Kidney epithelial cell (primary cell): ENCODE measurements at regions not wholly inside any gene's neighbourhood (a gene's known extent, or its start where the extent isn't known, plus 50 kb on each side); places are given as distances from the start of the nearest gene placed in this dataset.

ENCODE experiments used
- DNase-seq: peaks from one replicate; pipeline ENCODE4 v3.0.0-alpha.2; 2010; ENCODE audit warnings: low read depth
- H3K27me3 ChIP-seq: 2 replicates; pipeline ENCODE4 v1.6.0; 2011; ENCODE audit warnings: low read length; ENCODE audit not compliant: control insufficient read depth, insufficient read depth
- H3K36me3 ChIP-seq: 2 replicates; pipeline ENCODE4 v1.5.1; 2011; ENCODE audit warnings: low read length; ENCODE audit not compliant: control insufficient read depth, insufficient read depth
- H3K4me3 ChIP-seq: 2 replicates; pipeline ENCODE4 v1.5.1; 2011; ENCODE audit warnings: low read depth, mild to moderate bottlenecking, control low read depth, low read length
- TF ChIP-seq, protein P1 (sequence below): IDR thresholded peaks from 2 replicates; pipeline ENCODE4 v1.5.1; 2011; ENCODE audit warnings: mild to moderate bottlenecking, moderate library complexity, low read length, control low read depth, inconsistent platforms; ENCODE audit not compliant: insufficient read depth, poor library complexity, severe bottlenecking

DNA sequence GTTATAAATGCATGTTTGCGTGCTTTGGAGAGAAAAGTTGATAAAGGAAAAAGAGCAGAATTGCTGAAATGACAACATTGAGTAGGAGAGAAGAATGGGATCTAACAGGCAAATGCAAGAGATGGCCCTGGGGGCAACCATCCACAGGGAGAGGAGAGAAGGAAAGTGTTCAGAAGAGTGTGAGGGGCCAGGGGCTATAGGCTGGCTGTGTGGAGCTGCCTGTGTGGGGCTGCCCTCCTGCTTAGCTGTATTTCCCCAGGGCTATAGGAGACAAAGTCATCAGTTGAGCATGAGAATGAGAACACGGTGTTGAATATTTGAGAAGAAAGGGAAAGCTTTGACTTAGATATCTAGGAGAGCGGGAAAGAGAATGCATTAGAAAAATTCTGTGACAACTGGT lies 572.0 kb downstream of the SOX11 start:
- no peaks in the 10 kb centered on the region for H3K27me3 ChIP-seq
- no peaks in the 10 kb centered on the region for H3K36me3 ChIP-seq
- TF ChIP-seq, protein P1, sequence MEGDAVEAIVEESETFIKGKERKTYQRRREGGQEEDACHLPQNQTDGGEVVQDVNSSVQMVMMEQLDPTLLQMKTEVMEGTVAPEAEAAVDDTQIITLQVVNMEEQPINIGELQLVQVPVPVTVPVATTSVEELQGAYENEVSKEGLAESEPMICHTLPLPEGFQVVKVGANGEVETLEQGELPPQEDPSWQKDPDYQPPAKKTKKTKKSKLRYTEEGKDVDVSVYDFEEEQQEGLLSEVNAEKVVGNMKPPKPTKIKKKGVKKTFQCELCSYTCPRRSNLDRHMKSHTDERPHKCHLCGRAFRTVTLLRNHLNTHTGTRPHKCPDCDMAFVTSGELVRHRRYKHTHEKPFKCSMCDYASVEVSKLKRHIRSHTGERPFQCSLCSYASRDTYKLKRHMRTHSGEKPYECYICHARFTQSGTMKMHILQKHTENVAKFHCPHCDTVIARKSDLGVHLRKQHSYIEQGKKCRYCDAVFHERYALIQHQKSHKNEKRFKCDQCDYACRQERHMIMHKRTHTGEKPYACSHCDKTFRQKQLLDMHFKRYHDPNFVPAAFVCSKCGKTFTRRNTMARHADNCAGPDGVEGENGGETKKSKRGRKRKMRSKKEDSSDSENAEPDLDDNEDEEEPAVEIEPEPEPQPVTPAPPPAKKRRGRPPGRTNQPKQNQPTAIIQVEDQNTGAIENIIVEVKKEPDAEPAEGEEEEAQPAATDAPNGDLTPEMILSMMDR: no peak
- no peak for DNase-seq
- H3K4me3 ChIP-seq: no peak overlapping the region

DNA sequence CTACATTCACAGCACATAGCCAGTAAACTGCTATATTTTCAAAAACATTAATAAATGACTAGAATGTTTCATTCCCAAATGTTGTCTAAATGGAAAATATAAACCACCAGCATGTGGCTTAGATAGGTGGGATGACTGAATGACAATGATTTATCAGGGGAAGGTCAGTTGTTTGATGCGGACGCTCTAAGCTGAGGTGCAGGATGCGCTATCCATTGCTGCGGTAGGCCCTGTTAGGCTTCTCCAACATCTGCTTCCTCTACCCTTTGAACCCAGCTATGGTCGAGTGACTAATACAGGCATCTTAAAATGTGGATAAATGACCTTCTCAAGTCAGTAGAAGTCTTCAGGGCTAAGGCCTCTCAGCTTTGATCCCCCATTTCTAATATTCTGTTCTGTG lies 584.2 kb downstream of the CMPK2 start:
- no peaks in the 10 kb centered on the region for H3K36me3 ChIP-seq
- H3K4me3 ChIP-seq: no peak overlapping the region
- no peak for DNase-seq
- no peaks in the 10 kb centered on the region for H3K27me3 ChIP-seq
- TF ChIP-seq, protein P1: no peak

- no peak for DNase-seq
- TF ChIP-seq, protein P1: no peak
- Histone ChIP-seq H3K36me3 (no peaks in the 10 kb centered on the region), H3K4me3 (no peak overlapping the region), H3K27me3 (no peaks in the 10 kb centered on the region)
Observed at GRCh38 chr2:6283259-6283658, 582.4 kb downstream of the CMPK2 start.

- no peak for DNase-seq
- no peak overlapping the region for H3K4me3 ChIP-seq
- no peaks in the 10 kb centered on the region for H3K36me3 ChIP-seq
- TF ChIP-seq, protein P1: no peak
- H3K27me3 ChIP-seq: no peaks in the 10 kb centered on the region
Observed at GRCh38 chr2:6287406-6287805, 578.3 kb downstream of the CMPK2 start.

- H3K4me3 ChIP-seq: no peak overlapping the region
- no peaks in the 10 kb centered on the region for H3K36me3 ChIP-seq
- DNase-seq: no peak
- TF ChIP-seq, protein P1: no peak
- no peaks in the 10 kb centered on the region for H3K27me3 ChIP-seq
Observed at GRCh38 chr2:6288791-6289190, 576.9 kb downstream of the CMPK2 start.

- no peaks in the 10 kb centered on the region for H3K27me3 ChIP-seq
- no peak for DNase-seq
- no peak overlapping the region for H3K4me3 ChIP-seq
- TF ChIP-seq, protein P1: no peak
- H3K36me3 ChIP-seq: no peaks in the 10 kb centered on the region
Observed at GRCh38 chr2:6290217-6291015, 575.3 kb downstream of the CMPK2 start.
